ENCODE measurements at regions not wholly inside any gene's neighbourhood (a gene's known extent, or its start where the extent isn't known, plus 50 kb on each side); places are given as distances from the start of the nearest gene placed in this dataset.

DNA sequence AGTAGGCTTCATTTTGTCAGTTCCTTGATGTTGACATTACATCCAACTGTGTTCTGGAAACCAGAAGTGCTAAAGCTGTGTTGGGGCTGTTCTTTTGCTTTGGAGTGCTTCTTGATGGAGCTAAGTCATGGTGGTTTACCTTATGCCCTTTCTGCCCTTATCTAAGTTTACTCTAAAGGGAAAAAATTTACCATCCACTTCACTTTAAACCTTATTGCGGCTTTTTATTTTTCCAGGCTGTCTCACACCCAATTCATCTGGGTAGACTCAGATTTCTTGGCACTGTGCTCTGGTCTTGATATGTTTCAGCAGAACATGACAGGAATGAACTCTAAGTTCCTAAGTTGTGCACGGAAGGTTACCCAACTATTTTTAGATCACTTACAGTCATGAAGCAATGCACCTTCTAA lies 104.7 kb upstream of the TTC29 start:
- TF ChIP-seq POLR2A (IDR thresholded peaks at IDR 0.05; ENCODE audit: low read length) (no peak), GATA1 (IDR thresholded peaks at IDR 0.05; ENCODE audit: low read depth, low read length) (no peak)

Measured in erythroblast (primary cell).